ENCODE measurements at regions not wholly inside any gene's neighbourhood (a gene's known extent, or its start where the extent isn't known, plus 50 kb on each side); places are given as distances from the start of the nearest gene placed in this dataset.

GRCh38 chr5:106822851-106823250 is 847.9 kb downstream of the EFNA5 start:
- Histone ChIP-seq H3K9me3 (no peaks in the 10 kb centered on the region), H3K27ac (no peak overlapping the region), H3K27me3 (no peaks in the 10 kb centered on the region), H3K4me1 (no peaks in the 10 kb centered on the region), H3K4me3 (no peak overlapping the region), H3K36me3 (no peaks in the 10 kb centered on the region)
- no peak for DNase-seq (ENCODE audit: low spot score)
- TF ChIP-seq CTCF (IDR thresholded peaks at IDR 0.05), result no peak

- H3K4me3 ChIP-seq, result no peak overlapping the region
- no peaks in the 10 kb centered on the region for H3K36me3 ChIP-seq
- TF ChIP-seq CTCF (IDR thresholded peaks at IDR 0.05), result no peak
- no peak for DNase-seq (ENCODE audit: low spot score)
- no peaks in the 10 kb centered on the region for H3K4me1 ChIP-seq
- no peaks in the 10 kb centered on the region for H3K27me3 ChIP-seq
- H3K9me3 ChIP-seq, result no peaks in the 10 kb centered on the region
- H3K27ac ChIP-seq, result no peak overlapping the region
Measured at GRCh38 chr5:106818552-106818951, 852.2 kb downstream of the EFNA5 start.

GRCh38 chr5:106814961-106815360 is 855.8 kb downstream of the EFNA5 start:
- no peak for DNase-seq (ENCODE audit: low spot score)
- no peaks in the 10 kb centered on the region for H3K27me3 ChIP-seq
- no peak overlapping the region for H3K27ac ChIP-seq
- H3K36me3 ChIP-seq, result no peaks in the 10 kb centered on the region
- H3K4me1 ChIP-seq, result no peaks in the 10 kb centered on the region
- no peaks in the 10 kb centered on the region for H3K9me3 ChIP-seq
- TF ChIP-seq CTCF (IDR thresholded peaks at IDR 0.05), result no peak
- no peak overlapping the region for H3K4me3 ChIP-seq

GRCh38 chr5:106801554-106801953 is 869.2 kb downstream of the EFNA5 start:
- H3K4me1 ChIP-seq, result no peaks in the 10 kb centered on the region
- no peaks in the 10 kb centered on the region for H3K9me3 ChIP-seq
- H3K27me3 ChIP-seq, result no peaks in the 10 kb centered on the region
- H3K4me3 ChIP-seq, result no peak overlapping the region
- DNase-seq (ENCODE audit: low spot score), result no peak
- H3K27ac ChIP-seq, result no peak overlapping the region
- H3K36me3 ChIP-seq, result no peaks in the 10 kb centered on the region
- TF ChIP-seq CTCF (IDR thresholded peaks at IDR 0.05), result no peak

GRCh38 chr5:106797996-106798395 is 872.7 kb downstream of the EFNA5 start:
- H3K27me3 ChIP-seq, result no peaks in the 10 kb centered on the region
- no peak for TF ChIP-seq CTCF (IDR thresholded peaks at IDR 0.05)
- no peaks in the 10 kb centered on the region for H3K4me1 ChIP-seq
- no peak overlapping the region for H3K27ac ChIP-seq
- no peak overlapping the region for H3K4me3 ChIP-seq
- no peak for DNase-seq (ENCODE audit: low spot score)
- H3K36me3 ChIP-seq, result no peaks in the 10 kb centered on the region
- no peaks in the 10 kb centered on the region for H3K9me3 ChIP-seq

- TF ChIP-seq CTCF (IDR thresholded peaks at IDR 0.05), result no peak
- H3K9me3 ChIP-seq, result no peaks in the 10 kb centered on the region
- no peaks in the 10 kb centered on the region for H3K27me3 ChIP-seq
- no peak overlapping the region for H3K27ac ChIP-seq
- DNase-seq (ENCODE audit: low spot score), result no peak
- no peaks in the 10 kb centered on the region for H3K4me1 ChIP-seq
- no peaks in the 10 kb centered on the region for H3K36me3 ChIP-seq
- no peak overlapping the region for H3K4me3 ChIP-seq
Measured at GRCh38 chr5:106796081-106796480, 874.7 kb downstream of the EFNA5 start.
